HCT116 (cell line): ENCODE measurements at regions not wholly inside any gene's neighbourhood (a gene's known extent, or its start where the extent isn't known, plus 50 kb on each side); places are given as distances from the start of the nearest gene placed in this dataset.

ENCODE experiments used
- ATAC-seq: fragments of 200-7000 bp; cut with Tn5 transposase; 2 replicates; pipeline ENCODE4 v1.9.1; 2020; ENCODE audit warnings: mild to moderate bottlenecking, moderate library complexity
- BruUV-seq: library from RNA; stranded (reverse); fragments of 400-500 nt; replicated peaks from 2 replicates; lab custom pipeline; 2021; lab: Mats Ljungman, UMichigan
- CTCF ChIA-PET: fragments of 300-600 bp; sonication (Branson Sonifier 250); formaldehyde crosslinking; loops from one replicate; lab custom pipeline; 2021; ENCODE audit warnings: antibody characterized with exemption; lab: Charles Lee
- POLR2A ChIA-PET: fragments of 300-600, 350-600 bp; sonication (Branson Sonifier 250); formaldehyde crosslinking; loops from one replicate; lab custom pipeline; 2021; ENCODE audit warnings: antibody characterized with exemption; lab: Charles Lee
- RAD21 ChIA-PET, 2 experiments: fragments of 300-600 bp; sonication (Branson Sonifier 250); formaldehyde crosslinking; loops; one replicate each; lab custom pipeline; 2023; ENCODE audit warnings: low total read pairs in 2 of 2; ENCODE audit not compliant: uncharacterized antibody in 2 of 2, unreplicated experiment in 2 of 2, low non-redundant PET in 1 of 2; lab: Charles Lee
- DNase-seq: peaks from one replicate; pipeline ENCODE4 v3.0.0-alpha.2; 2010; ENCODE audit warnings: low read depth, low spot score
- H2AFZ ChIP-seq: fragments of 200-600 bp; shearing (Covaris generic), sonication (generic); 2 replicates; pipeline ENCODE4 v1.6.1; 2017; ENCODE audit warnings: low read depth, mixed run types, mixed read lengths, antibody characterized with exemption, low read length; ENCODE audit not compliant: poor library complexity, severe bottlenecking
- H3K27ac ChIP-seq: 2 replicates; pipeline ENCODE4 v1.5.1; 2012; ENCODE audit warnings: low read depth, low read length
- H3K27me3 ChIP-seq: fragments of 200-600 bp; sonication (generic); 2 replicates; pipeline ENCODE4 v1.6.1; 2016; ENCODE audit warnings: mixed run types, low read length, mixed read lengths; ENCODE audit not compliant: insufficient read depth
- H3K36me3 ChIP-seq, 2 experiments: fragments of 200-500 bp in 1 of 2; fragments of 200-600 bp in 1 of 2; sonication (Bioruptor generic) in 1 of 2; sonication (generic) in 1 of 2; 2 replicates each; pipeline versions ENCODE4 v1.5.1 to v1.6.1; 2014 to 2016; ENCODE audit warnings: low read length in 2 of 2, inconsistent platforms in 1 of 2, mixed read lengths in 1 of 2, mixed run types in 1 of 2; ENCODE audit not compliant: insufficient read depth in 2 of 2, control insufficient read depth in 1 of 2
- H3K4me1 ChIP-seq, 2 experiments: fragments of 200-600 bp in 1 of 2; sonication (generic) in 1 of 2; 2 replicates each; pipeline versions ENCODE4 v1.5.1 to v1.6.1; 2012 to 2017; ENCODE audit warnings: low read length in 2 of 2, inconsistent platforms in 1 of 2, mild to moderate bottlenecking in 1 of 2, mixed read lengths in 1 of 2, mixed run types in 1 of 2, moderate library complexity in 1 of 2; ENCODE audit not compliant: insufficient read depth in 2 of 2, control insufficient read depth in 1 of 2
- H3K4me2 ChIP-seq: fragments of 200-600 bp; sonication (generic); 2 replicates; pipeline ENCODE4 v1.6.1; 2017; ENCODE audit warnings: mixed run types, low read length, mixed read lengths
- H3K4me3 ChIP-seq, 2 experiments: fragments of 200-600 bp in 1 of 2; sonication (generic) in 1 of 2; replicated peaks in 1 of 2; 2 replicates each; pipeline ENCODE4 v1.5.1; 2011 to 2016; ENCODE audit warnings: low read length in 2 of 2, control low read depth in 1 of 2, low read depth in 1 of 2, mild to moderate bottlenecking in 1 of 2, mixed read lengths in 1 of 2, mixed run types in 1 of 2
- H3K79me2 ChIP-seq: fragments of 200-600 bp; sonication (generic); 2 replicates; pipeline ENCODE4 v1.6.1; 2017; ENCODE audit warnings: mild to moderate bottlenecking, mixed run types, low read length, moderate library complexity, mixed read lengths; ENCODE audit not compliant: insufficient read depth
- H3K9ac ChIP-seq: fragments of 200-600 bp; sonication (generic); 2 replicates; pipeline ENCODE4 v1.6.1; 2016; ENCODE audit warnings: low read length, mixed read lengths
- H3K9me2 ChIP-seq: fragments of 200-600 bp; sonication (generic), shearing (Covaris generic); 2 replicates; pipeline ENCODE4 v1.6.1; 2017; ENCODE audit warnings: mixed run types, mild to moderate bottlenecking, moderate library complexity; ENCODE audit not compliant: insufficient read depth
- H3K9me3 ChIP-seq, 2 experiments: fragments of 200-500 bp in 1 of 2; fragments of 200-600 bp in 1 of 2; sonication (Bioruptor generic) in 1 of 2; sonication (generic) in 1 of 2; 2 replicates each; pipeline ENCODE4 v1.6.1; 2014 to 2017; ENCODE audit warnings: low read length in 2 of 2, mixed read lengths in 2 of 2, inconsistent platforms in 1 of 2, low read depth in 1 of 2, mild to moderate bottlenecking in 1 of 2, mixed run types in 1 of 2, moderate library complexity in 1 of 2; ENCODE audit not compliant: control insufficient read depth in 1 of 2, insufficient read depth in 1 of 2
- H4K20me1 ChIP-seq: fragments of 200-600 bp; sonication (generic), shearing (Covaris generic); 2 replicates; pipeline ENCODE4 v1.6.1; 2017; ENCODE audit warnings: mixed run types, mild to moderate bottlenecking, moderate library complexity; ENCODE audit not compliant: insufficient read depth
- CBX3 ChIP-seq: IDR thresholded peaks from 2 replicates; pipeline ENCODE4 v1.6.1; 2012; ENCODE audit warnings: low read depth
- EGR1 ChIP-seq: IDR thresholded peaks from 2 replicates; pipeline ENCODE4 v1.6.1; 2012; ENCODE audit warnings: low read depth
- EZH2 ChIP-seq: fragments of 200-600 bp; sonication (generic); IDR thresholded peaks from 2 replicates; pipeline ENCODE4 v1.6.1; 2017; ENCODE audit warnings: antibody characterized with exemption, mixed run types
- EZH2phosphoT487 ChIP-seq: fragments of 200-600 bp; IDR thresholded peaks from 2 replicates; pipeline ENCODE4 v1.6.1; 2018; ENCODE audit warnings: antibody characterized with exemption, borderline replicate concordance
- FOSL1 ChIP-seq: IDR thresholded peaks from 2 replicates; pipeline ENCODE4 v1.6.1; 2012; ENCODE audit warnings: low read depth
- JUND ChIP-seq: IDR thresholded peaks from 2 replicates; pipeline ENCODE4 v1.6.1; 2012
- RAD21 ChIP-seq: IDR thresholded peaks from 2 replicates; pipeline ENCODE4 v1.6.1; 2012; ENCODE audit warnings: low read depth, mild to moderate bottlenecking
- SP1 ChIP-seq: IDR thresholded peaks from 2 replicates; pipeline ENCODE4 v1.6.1; 2012; ENCODE audit warnings: low read depth
- SRF ChIP-seq: IDR thresholded peaks from 2 replicates; pipeline ENCODE4 v1.6.1; 2012; ENCODE audit warnings: low read depth
- ZFX ChIP-seq: fragments of 450-650 bp; IDR thresholded peaks from 2 replicates; pipeline ENCODE4 v1.6.1; 2017
- ZNF274 ChIP-seq: fragments of 200-500 bp; sonication (Bioruptor generic); IDR thresholded peaks from 2 replicates; pipeline ENCODE4 v1.6.1; 2014; ENCODE audit warnings: mild to moderate bottlenecking, low read depth, low read length, inconsistent platforms
- intact Hi-C: fragments of 100-400 bp; cut with micrococcal nuclease; formaldehyde crosslinking; loops from 2 replicates; pipeline ENCODE4 v1.10.0; 2022
- TF ChIP-seq, protein P1 (sequence below): IDR thresholded peaks from 2 replicates; pipeline ENCODE4 v1.6.1; 2012
- TF ChIP-seq, protein P2 (sequence below): IDR thresholded peaks from 2 replicates; pipeline ENCODE4 v1.6.1; 2012
- TF ChIP-seq, protein P3 (sequence below): IDR thresholded peaks from 2 replicates; pipeline ENCODE4 v1.6.1; 2012; ENCODE audit warnings: low read depth

DNA sequence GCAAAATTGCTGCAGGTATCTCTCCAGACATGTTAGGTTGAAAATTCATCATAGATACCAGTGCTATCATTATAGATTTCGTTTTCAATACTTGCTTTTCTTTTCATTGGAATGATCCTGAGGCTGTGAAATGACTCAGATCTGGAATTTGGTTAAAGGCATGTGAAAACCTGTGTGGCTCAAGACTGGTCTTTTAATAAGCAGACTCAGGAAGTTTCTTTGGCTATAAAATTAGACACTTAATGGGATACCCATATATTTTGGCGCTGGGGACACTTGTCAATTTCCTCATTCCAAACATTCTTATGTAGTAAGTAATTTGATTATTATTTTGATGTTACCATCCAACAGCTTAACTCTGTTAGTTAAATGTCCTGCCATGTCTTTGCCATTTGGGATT is 1041.1 kb upstream of the GBE1 start:
- CTCF ChIA-PET = no interaction called here
- BruUV-seq = no TSS peak
- no peak overlapping the region for H3K9ac ChIP-seq
- H2AFZ ChIP-seq = no peak overlapping the region
- no peak overlapping the region for H3K4me2 ChIP-seq
- H3K4me3 ChIP-seq = no peak overlapping the region
- H3K27ac ChIP-seq = no peak overlapping the region
- H3K9me3 ChIP-seq = peaks cover 5 to 13% of the 10 kb centered on the region in 2 experiments; a peak in 2 of 4 replicates
- POLR2A ChIA-PET = no interaction called here
- no peaks in the 10 kb centered on the region for H3K79me2 ChIP-seq
- TF ChIP-seq EGR1 (no peak), CBX3 (no peak), FOSL1 (no peak), ZFX (no peak), EZH2phosphoT487 (no peak), EZH2 (no peak)
- TF ChIP-seq, protein P1, sequence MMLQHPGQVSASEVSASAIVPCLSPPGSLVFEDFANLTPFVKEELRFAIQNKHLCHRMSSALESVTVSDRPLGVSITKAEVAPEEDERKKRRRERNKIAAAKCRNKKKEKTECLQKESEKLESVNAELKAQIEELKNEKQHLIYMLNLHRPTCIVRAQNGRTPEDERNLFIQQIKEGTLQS = no peak
- TF ChIP-seq, all 23 proteins: peak for 0
- Histone ChIP-seq H3K9me2 (no peaks in the 10 kb centered on the region), H3K27me3 (no peaks in the 10 kb centered on the region), H3K36me3 (no peaks in the 10 kb centered on the region), H3K4me1 (no peaks in the 10 kb centered on the region), H4K20me1 (no peaks in the 10 kb centered on the region; the same call in 1 of the 2 replicates)
- RAD21 ChIA-PET = no interaction called here
- intact Hi-C loops = no loop called here
- DNase-seq (no peak), ATAC-seq (no peak)

DNA sequence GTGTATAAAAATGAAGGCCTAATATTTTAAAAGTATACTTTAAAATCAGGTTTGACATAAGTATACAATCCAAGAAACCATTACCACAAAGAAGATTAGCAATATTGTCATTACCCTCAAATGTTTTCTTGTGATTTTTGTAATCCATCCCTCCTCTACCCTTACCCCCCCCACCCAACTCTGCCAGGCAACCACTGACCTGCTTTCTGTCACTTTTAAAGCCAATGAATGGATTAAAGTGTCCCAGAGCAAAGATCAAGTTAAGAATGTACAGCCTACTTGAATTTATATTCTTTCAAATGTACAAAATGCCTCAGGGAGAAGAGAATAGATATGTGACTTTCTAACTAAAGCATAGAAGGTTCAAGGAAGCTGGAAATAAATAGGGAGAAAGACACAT is 1038.8 kb upstream of the GBE1 start:
- no peaks in the 10 kb centered on the region for H3K36me3 ChIP-seq
- H3K79me2 ChIP-seq = no peaks in the 10 kb centered on the region
- no peaks in the 10 kb centered on the region for H3K9me2 ChIP-seq
- H2AFZ ChIP-seq = no peak overlapping the region
- CTCF ChIA-PET = no interaction called here
- no peak overlapping the region for H3K9ac ChIP-seq
- H3K27me3 ChIP-seq = no peaks in the 10 kb centered on the region
- ATAC-seq (no peak), DNase-seq (no peak)
- no peaks in the 10 kb centered on the region for H3K4me1 ChIP-seq
- no TSS peak for BruUV-seq
- RAD21 ChIA-PET = no interaction called here
- H3K4me3 ChIP-seq = no peak overlapping the region
- H3K27ac ChIP-seq = no peak overlapping the region
- TF ChIP-seq SRF = no peak
- TF ChIP-seq RAD21 = no peak
- TF ChIP-seq SP1 = no peak
- no peak for TF ChIP-seq CBX3
- TF ChIP-seq, protein P2, sequence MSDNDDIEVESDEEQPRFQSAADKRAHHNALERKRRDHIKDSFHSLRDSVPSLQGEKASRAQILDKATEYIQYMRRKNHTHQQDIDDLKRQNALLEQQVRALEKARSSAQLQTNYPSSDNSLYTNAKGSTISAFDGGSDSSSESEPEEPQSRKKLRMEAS = no peak
- no peak for TF ChIP-seq JUND
- TF ChIP-seq, protein P3, sequence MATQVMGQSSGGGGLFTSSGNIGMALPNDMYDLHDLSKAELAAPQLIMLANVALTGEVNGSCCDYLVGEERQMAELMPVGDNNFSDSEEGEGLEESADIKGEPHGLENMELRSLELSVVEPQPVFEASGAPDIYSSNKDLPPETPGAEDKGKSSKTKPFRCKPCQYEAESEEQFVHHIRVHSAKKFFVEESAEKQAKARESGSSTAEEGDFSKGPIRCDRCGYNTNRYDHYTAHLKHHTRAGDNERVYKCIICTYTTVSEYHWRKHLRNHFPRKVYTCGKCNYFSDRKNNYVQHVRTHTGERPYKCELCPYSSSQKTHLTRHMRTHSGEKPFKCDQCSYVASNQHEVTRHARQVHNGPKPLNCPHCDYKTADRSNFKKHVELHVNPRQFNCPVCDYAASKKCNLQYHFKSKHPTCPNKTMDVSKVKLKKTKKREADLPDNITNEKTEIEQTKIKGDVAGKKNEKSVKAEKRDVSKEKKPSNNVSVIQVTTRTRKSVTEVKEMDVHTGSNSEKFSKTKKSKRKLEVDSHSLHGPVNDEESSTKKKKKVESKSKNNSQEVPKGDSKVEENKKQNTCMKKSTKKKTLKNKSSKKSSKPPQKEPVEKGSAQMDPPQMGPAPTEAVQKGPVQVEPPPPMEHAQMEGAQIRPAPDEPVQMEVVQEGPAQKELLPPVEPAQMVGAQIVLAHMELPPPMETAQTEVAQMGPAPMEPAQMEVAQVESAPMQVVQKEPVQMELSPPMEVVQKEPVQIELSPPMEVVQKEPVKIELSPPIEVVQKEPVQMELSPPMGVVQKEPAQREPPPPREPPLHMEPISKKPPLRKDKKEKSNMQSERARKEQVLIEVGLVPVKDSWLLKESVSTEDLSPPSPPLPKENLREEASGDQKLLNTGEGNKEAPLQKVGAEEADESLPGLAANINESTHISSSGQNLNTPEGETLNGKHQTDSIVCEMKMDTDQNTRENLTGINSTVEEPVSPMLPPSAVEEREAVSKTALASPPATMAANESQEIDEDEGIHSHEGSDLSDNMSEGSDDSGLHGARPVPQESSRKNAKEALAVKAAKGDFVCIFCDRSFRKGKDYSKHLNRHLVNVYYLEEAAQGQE = no peak
- no peak for TF ChIP-seq ZNF274
- no peak overlapping the region for H3K4me2 ChIP-seq
- no peaks in the 10 kb centered on the region; the same call in 1 of the 2 replicates for H4K20me1 ChIP-seq
- H3K9me3 ChIP-seq = peaks cover 5 to 13% of the 10 kb centered on the region in 2 experiments; a peak in 2 of 4 replicates
- POLR2A ChIA-PET = no interaction called here
- intact Hi-C loops = no loop called here
